BJ (cell line): ENCODE measurements at regions not wholly inside any gene's neighbourhood (a gene's known extent, or its start where the extent isn't known, plus 50 kb on each side); places are given as distances from the start of the nearest gene placed in this dataset.

Experiments
- CTCF ChIA-PET: fragments of 350-600 bp; formaldehyde crosslinking; extraction: SDS; loops from one replicate; lab custom pipeline; 2021; ENCODE audit warnings: antibody characterized with exemption, inconsistent platforms; lab: Yijun Ruan, JAX
- POLR2A ChIA-PET: fragments of 300-600 bp; sonication (Branson Sonifier 250); formaldehyde crosslinking; extraction: SDS; loops from one replicate; lab custom pipeline; 2021; ENCODE audit warnings: antibody characterized with exemption; lab: Charles Lee
- DNase-seq: peaks from one replicate; pipeline ENCODE4 v3.0.0-alpha.2; 2011; ENCODE audit warnings: low read depth
- H3K27me3 ChIP-seq: 2 replicates; pipeline ENCODE4 v1.6.0; 2011; ENCODE audit warnings: low read length; ENCODE audit not compliant: control insufficient read depth, insufficient read depth
- H3K36me3 ChIP-seq: 2 replicates; pipeline ENCODE4 v1.5.1; 2011; ENCODE audit warnings: low read length; ENCODE audit not compliant: control insufficient read depth, insufficient read depth
- H3K4me3 ChIP-seq: 2 replicates; pipeline ENCODE4 v1.5.1; 2011; ENCODE audit warnings: low read depth, mild to moderate bottlenecking, control low read depth, low read length
- CTCF ChIP-seq: IDR thresholded peaks from 2 replicates; pipeline ENCODE4 v1.5.1; 2011; ENCODE audit warnings: low read depth, mild to moderate bottlenecking, control low read depth, inconsistent platforms, low read length, moderate library complexity; ENCODE audit not compliant: insufficient read depth

GRCh38 chr2:56476509-56477071 is 292.8 kb downstream of the CCDC85A start:
- H3K36me3 ChIP-seq, result no peaks in the 10 kb centered on the region
- TF ChIP-seq CTCF, result no peak
- DNase-seq, result no peak
- H3K27me3 ChIP-seq, result no peaks in the 10 kb centered on the region
- CTCF ChIA-PET, result no interaction called here
- POLR2A ChIA-PET, result no interaction called here
- no peak overlapping the region for H3K4me3 ChIP-seq

GRCh38 chr2:56478027-56478426 is 294.2 kb downstream of the CCDC85A start:
- POLR2A ChIA-PET, result no interaction called here
- Histone ChIP-seq H3K36me3 (no peaks in the 10 kb centered on the region), H3K27me3 (no peaks in the 10 kb centered on the region), H3K4me3 (no peak overlapping the region)
- no peak for DNase-seq
- CTCF ChIA-PET, result no interaction called here
- no peak for TF ChIP-seq CTCF

GRCh38 chr2:56483081-56483480 is 299.3 kb downstream of the CCDC85A start:
- POLR2A ChIA-PET, result no interaction called here
- no peak for DNase-seq
- no peak for TF ChIP-seq CTCF
- CTCF ChIA-PET, result no interaction called here
- H3K36me3 ChIP-seq, result no peaks in the 10 kb centered on the region
- no peaks in the 10 kb centered on the region for H3K27me3 ChIP-seq
- H3K4me3 ChIP-seq, result no peak overlapping the region

- H3K36me3 ChIP-seq, result no peaks in the 10 kb centered on the region
- TF ChIP-seq CTCF, result no peak
- H3K27me3 ChIP-seq, result no peaks in the 10 kb centered on the region
- ChIA-PET POLR2A (no interaction called here), CTCF (interaction anchor here (1.7 kb wide), 1 partner anchor 25 kb away, joined by 4 read pairs; no protein-coding TSS in a partner anchor)
- DNase-seq, result no peak
- H3K4me3 ChIP-seq, result no peak overlapping the region
These were observed 301.1 kb downstream of the CCDC85A start for GRCh38 chr2:56484906-56485305.

GRCh38 chr2:56500317-56500716 is 316.5 kb downstream of the CCDC85A start:
- no peak for DNase-seq
- Histone ChIP-seq H3K36me3 (no peaks in the 10 kb centered on the region), H3K27me3 (no peaks in the 10 kb centered on the region), H3K4me3 (no peak overlapping the region)
- CTCF ChIA-PET, result no interaction called here
- TF ChIP-seq CTCF, result no peak
- POLR2A ChIA-PET, result no interaction called here
